T-cell (primary cell): ENCODE measurements at regions not wholly inside any gene's neighbourhood (a gene's known extent, or its start where the extent isn't known, plus 50 kb on each side); places are given as distances from the start of the nearest gene placed in this dataset.

Experiments used
- ATAC-seq, 4 experiments: fragments of 200-7000 bp in 3 of 4; fragments of 150-1000 bp in 1 of 4; cut with Tn5 transposase; replicated peaks in 1 of 4; 1 replicate in 3 of 4; 2 replicates in 1 of 4; pipeline ENCODE4 v1.10.0; 2021; ENCODE audit warnings: moderate library complexity in 3 of 4, mild to moderate bottlenecking in 2 of 4, moderate number of reproducible peaks in 1 of 4
- CTCF ChIA-PET, 2 donors: fragments of 300-600 bp; sonication (Branson Sonifier 250); formaldehyde crosslinking; loops; one replicate each; lab custom pipeline; 2022; ENCODE audit warnings: antibody characterized with exemption in 2 of 2; lab: Charles Lee
- POLR2A ChIA-PET, 2 donors: fragments of 300-600 bp; sonication (Branson Sonifier 250); formaldehyde crosslinking; loops; one replicate each; lab custom pipeline; 2022; ENCODE audit warnings: antibody characterized with exemption in 2 of 2; lab: Charles Lee
- DNase-seq, 35 experiments: peaks; one replicate each; pipeline versions ENCODE4 v3.0.0 to v3.0.0-alpha.2; 2013 to 2023
- H3K27ac ChIP-seq: one replicate; pipeline ENCODE4 v1.5.1; 2013; ENCODE audit warnings: low read length
- H3K27me3 ChIP-seq, 2 experiments: replicated peaks in 1 of 2; 1 replicate in 1 of 2; 2 replicates in 1 of 2; pipeline versions ENCODE4 v1.6.1 to v1.7.0; 2013; ENCODE audit warnings: low read length in 1 of 2, mixed read lengths in 1 of 2; ENCODE audit not compliant: control insufficient read depth in 2 of 2, insufficient read depth in 2 of 2; ENCODE audit errors: extremely low read depth in 1 of 2
- H3K36me3 ChIP-seq, 2 donors: 1 replicate in 1 of 2; 2 replicates in 1 of 2; pipeline versions ENCODE4 v1.6.1 to v1.7.0; 2013; ENCODE audit warnings: low read length in 1 of 2; ENCODE audit not compliant: control insufficient read depth in 2 of 2, insufficient read depth in 1 of 2; ENCODE audit errors: extremely low read depth in 1 of 2
- H3K4me1 ChIP-seq, 2 experiments: 1 replicate in 1 of 2; 2 replicates in 1 of 2; pipeline versions ENCODE4 v1.6.1 to v1.7.0; 2013; ENCODE audit warnings: low read length in 2 of 2, mixed read lengths in 1 of 2; ENCODE audit not compliant: insufficient read depth in 2 of 2, control insufficient read depth in 1 of 2; ENCODE audit errors: extremely low read depth in 1 of 2
- H3K4me3 ChIP-seq, 2 donors: 1 replicate in 1 of 2; 2 replicates in 1 of 2; pipeline versions ENCODE4 v1.5.1 to v1.7.0; 2013; ENCODE audit warnings: mild to moderate bottlenecking in 2 of 2, low read length in 1 of 2, moderate library complexity in 1 of 2; ENCODE audit not compliant: control insufficient read depth in 1 of 2; ENCODE audit errors: extremely low read depth in 1 of 2
- H3K9me3 ChIP-seq: 2 replicates; pipeline ENCODE4 v1.7.0; 2013
- H3K27ac Mint-ChIP-seq, 2 donors: one replicate each; pipeline ENCODE4 v1.8.0; 2020 to 2021; ENCODE audit warnings: mild to moderate bottlenecking in 2 of 2, mixed read lengths in 2 of 2
- H3K27me3 Mint-ChIP-seq, 2 donors: one replicate each; pipeline ENCODE4 v1.8.0; 2021 to 2022; ENCODE audit warnings: mixed read lengths in 2 of 2
- H3K36me3 Mint-ChIP-seq: one replicate; pipeline ENCODE4 v1.8.0; 2021; ENCODE audit warnings: mixed read lengths
- H3K4me1 Mint-ChIP-seq, 3 donors: one replicate each; pipeline ENCODE4 v1.8.0; 2020 to 2022; ENCODE audit warnings: mixed read lengths in 3 of 3, mild to moderate bottlenecking in 1 of 3
- H3K4me3 Mint-ChIP-seq, 3 donors: one replicate each; pipeline ENCODE4 v1.8.0; 2020 to 2022; ENCODE audit warnings: mild to moderate bottlenecking in 3 of 3, mixed read lengths in 3 of 3, moderate library complexity in 3 of 3
- H3K9me3 Mint-ChIP-seq, 3 donors: one replicate each; pipeline ENCODE4 v1.8.0; 2020 to 2022; ENCODE audit warnings: mixed read lengths in 3 of 3
- WGBS: methylation state at CpG from one replicate; pipeline ENCODE4 v1.1.5; 2013; ENCODE audit warnings: missing lambda C conversion rate; ENCODE audit not compliant: insufficient coverage; 5-methylcytosine and 5-hydroxymethylcytosine counted together

DNA sequence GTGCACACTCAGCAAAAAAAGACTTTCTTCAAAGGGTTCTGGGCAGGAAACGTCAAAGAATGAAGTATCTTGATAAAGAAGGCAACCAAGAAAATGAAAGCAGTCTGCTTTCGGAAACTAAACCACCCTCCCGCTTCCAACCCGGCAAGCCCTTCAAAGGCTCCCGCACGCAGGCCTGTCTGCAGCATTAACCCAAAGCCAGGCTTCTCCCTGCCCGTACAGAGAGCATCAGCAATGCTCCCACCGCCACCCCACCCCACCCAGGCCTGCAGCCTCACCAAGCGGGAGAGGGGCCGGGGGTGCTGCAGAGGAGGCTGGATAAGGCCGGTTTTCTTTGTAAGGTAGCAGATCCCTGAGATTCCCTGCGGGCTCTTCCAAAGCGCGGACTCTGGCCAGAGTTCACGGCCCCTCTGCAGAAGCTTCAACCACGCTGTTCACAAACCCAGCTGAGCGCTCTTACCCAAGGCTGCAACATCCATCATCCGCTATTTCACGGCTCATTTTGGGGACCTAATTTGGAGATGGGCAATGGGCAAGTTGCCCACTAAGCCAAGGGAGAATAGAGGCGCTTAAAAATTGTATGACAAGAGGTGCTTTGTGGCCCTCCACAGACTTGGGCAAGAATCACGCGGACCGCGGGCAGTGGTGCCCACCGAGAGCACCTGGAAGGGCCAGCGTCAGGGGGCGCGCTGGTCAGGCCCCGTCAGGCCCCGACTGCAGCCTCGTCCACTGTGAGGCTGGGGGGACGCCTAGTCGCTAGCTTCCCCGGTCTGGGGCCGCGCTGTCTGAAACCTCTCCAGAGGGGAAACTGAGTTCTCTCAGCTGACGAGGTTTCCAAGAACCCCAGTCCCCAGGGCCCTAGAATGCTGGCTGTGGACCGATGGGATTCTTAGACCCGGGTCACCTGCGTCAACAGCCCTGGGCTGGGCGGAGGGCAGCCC, 225.4 kb upstream of the ID2 start:
- no peaks in the 10 kb centered on the region for H3K27me3 ChIP-seq
- H3K4me1 Mint-ChIP-seq = peaks cover 26 to 40% (median 29%) of the 10 kb centered on the region in 3 donors
- ATAC-seq = peak; percentile 65 to 83 (median 72)
- H3K27me3 Mint-ChIP-seq = peaks cover 2 to 19% of the 10 kb centered on the region in 2 donors
- no peaks in the 10 kb centered on the region for H3K36me3 Mint-ChIP-seq
- peak in 32 of 35 experiments; percentile 20 to 75 (median 42) for DNase-seq
- H3K9me3 Mint-ChIP-seq = no peaks in the 10 kb centered on the region
- H3K36me3 ChIP-seq = no peaks in the 10 kb centered on the region
- ChIA-PET CTCF (no interaction called here), POLR2A (no interaction called here)
- H3K4me1 ChIP-seq = peaks cover 9 to 38% of the 10 kb centered on the region in 2 experiments
- H3K27ac Mint-ChIP-seq = peak overlapping the region; percentile 93 to 94
- peak overlapping the region; percentile 78 for H3K27ac ChIP-seq
- peak overlapping the region; percentile 75 to 81 (median 79) for H3K4me3 Mint-ChIP-seq
- peak overlapping the region; percentile 36 to 46 for H3K4me3 ChIP-seq
- 84% methylated on average over 24 of the region's 41 CpGs for WGBS
- no peaks in the 10 kb centered on the region for H3K9me3 ChIP-seq

GRCh38 chr2:8457092-8457481, 224.8 kb upstream of the ID2 start:
- H3K27me3 Mint-ChIP-seq = peaks cover 2 to 19% of the 10 kb centered on the region in 2 donors
- Histone ChIP-seq H3K4me1 (peaks cover 9 to 38% of the 10 kb centered on the region in 2 experiments), H3K36me3 (no peaks in the 10 kb centered on the region), H3K9me3 (no peaks in the 10 kb centered on the region), H3K27me3 (no peaks in the 10 kb centered on the region), H3K27ac (peak overlapping the region; percentile 78), H3K4me3 (peak overlapping the region; percentile 37 to 46)
- peak overlapping the region; percentile 89 to 91 for H3K27ac Mint-ChIP-seq
- no peaks in the 10 kb centered on the region for H3K36me3 Mint-ChIP-seq
- 20% methylated on average over 1 of the region's 41 CpGs for WGBS
- ATAC-seq = peak; percentile 56 to 71 (median 68)
- CTCF ChIA-PET = no interaction called here
- H3K4me3 Mint-ChIP-seq = peak overlapping the region; percentile 75 to 79 (median 78)
- POLR2A ChIA-PET = no interaction called here
- peak in 17 of 35 experiments; percentile 22 to 55 (median 32) for DNase-seq
- no peaks in the 10 kb centered on the region for H3K9me3 Mint-ChIP-seq
- peaks cover 26 to 40% (median 29%) of the 10 kb centered on the region in 3 donors for H3K4me1 Mint-ChIP-seq

DNA sequence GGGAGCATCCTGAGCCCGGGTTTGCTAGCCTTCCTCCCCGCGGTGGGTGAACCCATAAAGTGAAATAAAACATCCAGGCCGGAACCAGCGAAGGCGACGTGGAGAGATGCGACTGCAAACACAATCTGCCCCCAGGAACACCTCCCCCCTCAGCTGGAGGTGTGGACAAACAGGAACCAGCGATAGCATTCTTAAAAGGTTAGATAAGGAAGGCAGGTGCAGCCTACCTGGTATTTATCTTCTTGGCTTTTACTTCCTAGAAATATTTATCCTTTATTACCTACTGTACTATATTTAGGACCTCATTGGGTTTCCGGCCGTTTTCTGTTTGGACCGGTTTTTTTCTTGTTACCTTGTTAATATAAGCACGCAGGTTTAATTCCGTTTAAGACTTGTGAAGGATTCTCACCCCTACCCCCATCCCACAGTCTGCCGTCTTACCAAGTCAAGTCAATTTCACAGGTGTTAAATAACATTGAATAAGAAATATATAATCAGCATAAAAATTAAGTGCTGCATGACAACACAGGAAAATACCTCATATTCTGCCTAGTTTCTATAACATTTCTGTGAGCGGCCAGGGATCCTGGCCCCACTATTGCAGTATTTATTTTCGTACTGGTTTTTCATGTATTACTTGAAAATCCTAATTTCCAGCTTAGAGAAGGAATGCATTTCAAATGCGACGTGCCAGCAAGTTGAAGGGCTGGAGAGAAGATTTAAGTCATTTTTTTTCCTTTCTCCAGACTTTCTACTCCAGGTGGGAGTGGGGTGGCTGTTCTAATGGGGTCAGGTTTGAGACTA, 224.0 kb upstream of the ID2 start:
- peak overlapping the region; percentile 89 to 91 for H3K27ac Mint-ChIP-seq
- peak in 2 of 4 experiments; percentile 16 to 29 for ATAC-seq
- peaks cover 9 to 38% of the 10 kb centered on the region in 2 experiments for H3K4me1 ChIP-seq
- H3K36me3 ChIP-seq = no peaks in the 10 kb centered on the region
- ChIA-PET POLR2A (interaction anchor here in 1 of 2 donors (0.7 kb wide), 1 partner anchor 23 kb away, joined by 7 read pairs; no protein-coding TSS in a partner anchor), CTCF (no interaction called here)
- H3K4me3 ChIP-seq = peak overlapping the region; percentile 7 to 37
- H3K4me3 Mint-ChIP-seq = peak overlapping the region; percentile 75 to 79 (median 78)
- peaks cover 3 to 25% of the 10 kb centered on the region in 2 donors for H3K27me3 Mint-ChIP-seq
- no peaks in the 10 kb centered on the region for H3K9me3 ChIP-seq
- H3K27ac ChIP-seq = peak overlapping the region; percentile 48
- 28% methylated on average over 5 of the region's 19 CpGs for WGBS
- peak in 11 of 35 experiments; percentile 8 to 51 (median 27) for DNase-seq
- H3K9me3 Mint-ChIP-seq = no peaks in the 10 kb centered on the region
- no peaks in the 10 kb centered on the region for H3K36me3 Mint-ChIP-seq
- peaks cover 26 to 43% (median 29%) of the 10 kb centered on the region in 3 donors for H3K4me1 Mint-ChIP-seq
- no peaks in the 10 kb centered on the region for H3K27me3 ChIP-seq

GRCh38 chr2:8458503-8459459, 223.1 kb upstream of the ID2 start:
- ChIA-PET POLR2A (no interaction called here), CTCF (no interaction called here)
- WGBS = 94% methylated on average over 6 of the region's 10 CpGs
- peak overlapping the region in 1 of 2 donors; percentile 89 for H3K27ac Mint-ChIP-seq
- H3K4me1 ChIP-seq = peaks cover 9 to 38% of the 10 kb centered on the region in 2 experiments
- H3K4me3 ChIP-seq = no peak overlapping the region
- H3K36me3 Mint-ChIP-seq = no peaks in the 10 kb centered on the region
- DNase-seq = no peak
- H3K36me3 ChIP-seq = no peaks in the 10 kb centered on the region
- peak overlapping the region; percentile 48 for H3K27ac ChIP-seq
- H3K9me3 Mint-ChIP-seq = no peaks in the 10 kb centered on the region
- H3K4me1 Mint-ChIP-seq = peaks cover 29 to 43% (median 30%) of the 10 kb centered on the region in 3 donors
- no peaks in the 10 kb centered on the region for H3K27me3 ChIP-seq
- no peak for ATAC-seq
- peaks cover 3 to 26% of the 10 kb centered on the region in 2 donors for H3K27me3 Mint-ChIP-seq
- H3K4me3 Mint-ChIP-seq = peak overlapping the region in 1 of 3 donors; percentile 75
- H3K9me3 ChIP-seq = no peaks in the 10 kb centered on the region

GRCh38 chr2:8459474-8459873, 222.4 kb upstream of the ID2 start:
- no peak overlapping the region for H3K27ac Mint-ChIP-seq
- ChIA-PET CTCF (no interaction called here), POLR2A (no interaction called here)
- Histone ChIP-seq H3K4me1 (peaks cover 9 to 37% of the 10 kb centered on the region in 2 experiments), H3K4me3 (no peak overlapping the region), H3K27ac (no peak overlapping the region), H3K36me3 (no peaks in the 10 kb centered on the region), H3K27me3 (no peaks in the 10 kb centered on the region), H3K9me3 (no peaks in the 10 kb centered on the region)
- DNase-seq (no peak), ATAC-seq (no peak)
- H3K9me3 Mint-ChIP-seq = no peaks in the 10 kb centered on the region
- no peak overlapping the region for H3K4me3 Mint-ChIP-seq
- WGBS = no CpG with 5 or more reads among the region's 3 CpGs
- H3K36me3 Mint-ChIP-seq = no peaks in the 10 kb centered on the region
- peaks cover 29 to 42% (median 30%) of the 10 kb centered on the region in 3 donors for H3K4me1 Mint-ChIP-seq
- H3K27me3 Mint-ChIP-seq = peaks cover 3 to 26% of the 10 kb centered on the region in 2 donors
